ENCODE measurements at regions not wholly inside any gene's neighbourhood (a gene's known extent, or its start where the extent isn't known, plus 50 kb on each side); places are given as distances from the start of the nearest gene placed in this dataset.

DNA sequence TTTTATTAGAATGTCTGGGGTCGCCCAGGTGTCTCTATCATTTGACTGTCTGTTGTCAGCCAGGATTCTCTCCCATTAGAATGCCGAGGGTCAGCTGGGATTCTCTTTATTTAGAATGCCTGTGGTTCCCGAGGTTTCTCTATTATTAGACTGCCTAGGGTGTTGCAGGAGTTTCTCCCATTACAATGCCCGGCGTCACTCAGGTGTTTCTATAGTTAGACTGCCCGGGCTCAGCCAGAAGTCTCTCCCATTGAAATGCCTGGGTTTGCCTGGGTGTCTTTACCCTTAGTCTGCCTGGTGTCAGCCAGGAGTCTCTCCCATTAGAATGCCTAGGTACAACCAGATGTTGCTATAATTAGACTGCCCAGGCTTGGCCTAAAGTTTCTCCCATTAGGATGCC, 2252.0 kb downstream of the TP53TG3F start:
- Histone ChIP-seq H3K36me3 (ENCODE audit: control insufficient read depth, insufficient read depth, low read length) (no peaks in the 10 kb centered on the region), H3K27me3 (ENCODE audit: control insufficient read depth, insufficient read depth, low read length) (no peaks in the 10 kb centered on the region), H3K4me3 (ENCODE audit: low read depth, low read length) (no peak overlapping the region)
- DNase-seq (ENCODE audit: low read depth) (no peak), FAIRE-seq (no peak)
- TF ChIP-seq, protein P1, sequence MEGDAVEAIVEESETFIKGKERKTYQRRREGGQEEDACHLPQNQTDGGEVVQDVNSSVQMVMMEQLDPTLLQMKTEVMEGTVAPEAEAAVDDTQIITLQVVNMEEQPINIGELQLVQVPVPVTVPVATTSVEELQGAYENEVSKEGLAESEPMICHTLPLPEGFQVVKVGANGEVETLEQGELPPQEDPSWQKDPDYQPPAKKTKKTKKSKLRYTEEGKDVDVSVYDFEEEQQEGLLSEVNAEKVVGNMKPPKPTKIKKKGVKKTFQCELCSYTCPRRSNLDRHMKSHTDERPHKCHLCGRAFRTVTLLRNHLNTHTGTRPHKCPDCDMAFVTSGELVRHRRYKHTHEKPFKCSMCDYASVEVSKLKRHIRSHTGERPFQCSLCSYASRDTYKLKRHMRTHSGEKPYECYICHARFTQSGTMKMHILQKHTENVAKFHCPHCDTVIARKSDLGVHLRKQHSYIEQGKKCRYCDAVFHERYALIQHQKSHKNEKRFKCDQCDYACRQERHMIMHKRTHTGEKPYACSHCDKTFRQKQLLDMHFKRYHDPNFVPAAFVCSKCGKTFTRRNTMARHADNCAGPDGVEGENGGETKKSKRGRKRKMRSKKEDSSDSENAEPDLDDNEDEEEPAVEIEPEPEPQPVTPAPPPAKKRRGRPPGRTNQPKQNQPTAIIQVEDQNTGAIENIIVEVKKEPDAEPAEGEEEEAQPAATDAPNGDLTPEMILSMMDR (IDR thresholded peaks at IDR 0.05; ENCODE audit: insufficient read depth, low read length, severe bottlenecking) = no peak

DNA sequence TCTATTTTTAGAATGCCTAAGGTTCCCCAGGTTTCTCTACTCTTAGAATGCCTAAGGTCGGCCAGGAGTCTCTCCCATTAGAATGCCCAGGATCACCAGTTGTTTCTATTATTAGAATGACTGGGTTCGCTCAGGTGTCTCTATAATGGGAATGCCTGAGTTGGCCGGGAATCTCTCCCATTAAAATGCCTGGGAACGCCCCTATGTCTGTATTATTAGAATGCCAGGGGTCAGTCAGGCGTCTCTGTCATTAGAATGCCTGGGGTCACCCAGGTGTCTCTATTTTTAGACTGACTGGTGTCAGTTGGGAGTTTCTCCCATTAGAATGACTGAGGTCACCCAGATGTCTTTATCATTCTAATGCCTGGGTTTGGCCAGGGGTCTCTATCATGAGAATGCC, 2252.5 kb downstream of the TP53TG3F start:
- FAIRE-seq (no peak), DNase-seq (ENCODE audit: low read depth) (no peak)

DNA sequence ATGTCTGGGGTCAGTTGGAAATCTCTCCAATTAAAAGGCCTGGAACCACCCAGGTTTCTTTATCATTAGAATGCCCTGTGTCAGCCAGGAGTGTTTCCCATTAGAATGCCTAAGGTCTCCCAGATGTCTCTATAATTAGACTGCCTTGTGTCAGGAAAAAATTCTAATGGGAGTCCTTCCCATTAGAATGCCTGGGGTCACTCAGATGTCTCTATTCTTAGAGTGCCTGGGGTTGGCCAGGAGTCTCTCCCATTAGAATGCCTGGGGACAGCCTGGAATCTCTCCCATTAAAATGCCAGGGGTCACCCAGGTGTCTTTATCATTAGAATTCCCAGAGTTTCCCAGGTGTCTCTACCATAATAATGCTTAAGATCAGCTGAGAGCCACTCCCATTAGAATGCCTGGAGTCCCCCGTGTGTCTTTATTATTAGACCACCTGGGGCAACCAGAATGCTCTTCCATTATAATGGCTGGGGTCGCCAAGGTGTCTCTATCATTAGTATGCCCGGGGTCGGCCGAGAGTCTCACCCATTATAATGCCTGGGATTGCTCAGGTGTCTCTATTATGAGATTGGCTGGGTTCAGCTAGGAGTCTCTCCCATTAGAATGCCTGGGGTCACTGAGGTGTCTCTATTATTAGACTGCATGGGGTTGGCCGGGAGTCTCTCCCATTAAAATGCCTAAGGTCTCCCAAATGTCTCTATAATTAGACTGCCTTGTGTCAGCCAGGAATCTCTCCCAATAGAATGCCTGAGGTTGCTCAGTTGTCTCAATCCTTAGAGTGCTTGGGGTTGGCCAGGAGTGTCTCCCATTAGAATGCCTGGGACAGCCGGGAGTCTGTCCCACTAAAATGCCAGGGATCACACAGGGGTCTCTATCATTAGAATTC, 2254.6 kb downstream of the TP53TG3F start:
- Histone ChIP-seq H3K36me3 (ENCODE audit: control insufficient read depth, insufficient read depth, low read length) (no peaks in the 10 kb centered on the region), H3K4me3 (ENCODE audit: low read depth, low read length) (no peak overlapping the region), H3K27me3 (ENCODE audit: control insufficient read depth, insufficient read depth, low read length) (no peaks in the 10 kb centered on the region)
- FAIRE-seq (no peak), DNase-seq (ENCODE audit: low read depth) (no peak)
- TF ChIP-seq, protein P1 (IDR thresholded peaks at IDR 0.05; ENCODE audit: insufficient read depth, low read length, severe bottlenecking) = no peak

More for the DNA sequence above, 2252.5 kb downstream of the TP53TG3F start:
- TF ChIP-seq, protein P1 (IDR thresholded peaks at IDR 0.05; ENCODE audit: insufficient read depth, low read length, severe bottlenecking) = no peak
- Histone ChIP-seq H3K36me3 (ENCODE audit: control insufficient read depth, insufficient read depth, low read length) (no peaks in the 10 kb centered on the region), H3K27me3 (ENCODE audit: control insufficient read depth, insufficient read depth, low read length) (no peaks in the 10 kb centered on the region), H3K4me3 (ENCODE audit: low read depth, low read length) (no peak overlapping the region)

DNA sequence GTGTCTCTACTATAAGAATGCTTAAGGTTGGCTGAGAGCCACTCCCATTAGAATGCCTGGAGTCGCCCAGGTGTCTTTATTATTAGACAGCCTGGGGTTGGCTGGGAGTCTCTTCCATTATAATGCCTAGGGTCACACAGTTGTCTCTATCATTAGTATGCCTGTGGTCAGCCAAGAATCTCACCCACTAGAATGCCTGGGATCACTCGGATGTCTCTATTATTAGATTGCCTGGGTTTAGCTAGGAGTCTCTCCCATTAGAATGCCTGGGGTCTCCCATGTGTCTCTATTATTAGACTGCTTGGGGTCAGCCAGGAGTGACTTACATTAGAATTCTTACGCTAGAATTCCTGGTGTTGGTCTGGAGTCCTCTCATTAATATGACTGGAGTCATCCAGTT, 2255.3 kb downstream of the TP53TG3F start:
- no peaks in the 10 kb centered on the region for H3K36me3 ChIP-seq (ENCODE audit: control insufficient read depth, insufficient read depth, low read length)
- DNase-seq (ENCODE audit: low read depth) (no peak), FAIRE-seq (no peak)
- H3K27me3 ChIP-seq (ENCODE audit: control insufficient read depth, insufficient read depth, low read length) = no peaks in the 10 kb centered on the region
- no peak overlapping the region for H3K4me3 ChIP-seq (ENCODE audit: low read depth, low read length)
- TF ChIP-seq, protein P1 (IDR thresholded peaks at IDR 0.05; ENCODE audit: insufficient read depth, low read length, severe bottlenecking) = no peak

DNA sequence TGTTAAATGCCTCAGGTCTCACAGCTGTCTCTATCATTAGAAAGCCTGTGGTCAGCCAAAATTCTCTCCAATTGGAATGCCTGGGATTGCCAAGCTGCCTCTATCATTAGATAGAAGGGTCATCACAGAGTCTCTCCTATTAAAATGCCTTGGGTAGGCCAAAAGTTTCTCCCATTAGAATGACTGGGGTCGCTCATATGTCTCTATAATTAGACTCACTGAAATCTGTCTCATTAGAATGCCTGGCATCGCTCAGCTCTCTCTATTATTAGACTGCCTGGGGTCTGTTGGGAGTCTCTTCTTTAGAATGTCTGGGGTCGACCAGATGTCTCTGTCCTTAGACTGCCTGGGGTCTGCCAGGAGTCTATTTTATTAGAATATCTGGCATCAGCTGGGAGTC, 2265.1 kb downstream of the TP53TG3F start:
- H3K4me3 ChIP-seq (ENCODE audit: low read depth, low read length) = no peak overlapping the region
- H3K36me3 ChIP-seq (ENCODE audit: control insufficient read depth, insufficient read depth, low read length) = no peaks in the 10 kb centered on the region
- no peak for FAIRE-seq
- H3K27me3 ChIP-seq (ENCODE audit: control insufficient read depth, insufficient read depth, low read length) = no peaks in the 10 kb centered on the region
- TF ChIP-seq, protein P1 (IDR thresholded peaks at IDR 0.05; ENCODE audit: insufficient read depth, low read length, severe bottlenecking) = no peak
- DNase-seq (ENCODE audit: low read depth) = no peak
